ENCODE measurements at regions not wholly inside any gene's neighbourhood (a gene's known extent, or its start where the extent isn't known, plus 50 kb on each side); places are given as distances from the start of the nearest gene placed in this dataset.

- DNase-seq (ENCODE audit: low spot score): no peak
- in situ Hi-C loops (cut with MboI; ENCODE audit: low sequenced_read_pairs, unreplicated experiment): no loop called here
- no peak for TF ChIP-seq CTCF (IDR thresholded peaks at IDR 0.05; ENCODE audit: borderline replicate concordance, control extremely low read depth, extremely low read depth, insufficient read depth, missing control alignments)
These were observed 459.6 kb downstream of the NSUN3 start for GRCh38 chr3:94522488-94522887.

DNA sequence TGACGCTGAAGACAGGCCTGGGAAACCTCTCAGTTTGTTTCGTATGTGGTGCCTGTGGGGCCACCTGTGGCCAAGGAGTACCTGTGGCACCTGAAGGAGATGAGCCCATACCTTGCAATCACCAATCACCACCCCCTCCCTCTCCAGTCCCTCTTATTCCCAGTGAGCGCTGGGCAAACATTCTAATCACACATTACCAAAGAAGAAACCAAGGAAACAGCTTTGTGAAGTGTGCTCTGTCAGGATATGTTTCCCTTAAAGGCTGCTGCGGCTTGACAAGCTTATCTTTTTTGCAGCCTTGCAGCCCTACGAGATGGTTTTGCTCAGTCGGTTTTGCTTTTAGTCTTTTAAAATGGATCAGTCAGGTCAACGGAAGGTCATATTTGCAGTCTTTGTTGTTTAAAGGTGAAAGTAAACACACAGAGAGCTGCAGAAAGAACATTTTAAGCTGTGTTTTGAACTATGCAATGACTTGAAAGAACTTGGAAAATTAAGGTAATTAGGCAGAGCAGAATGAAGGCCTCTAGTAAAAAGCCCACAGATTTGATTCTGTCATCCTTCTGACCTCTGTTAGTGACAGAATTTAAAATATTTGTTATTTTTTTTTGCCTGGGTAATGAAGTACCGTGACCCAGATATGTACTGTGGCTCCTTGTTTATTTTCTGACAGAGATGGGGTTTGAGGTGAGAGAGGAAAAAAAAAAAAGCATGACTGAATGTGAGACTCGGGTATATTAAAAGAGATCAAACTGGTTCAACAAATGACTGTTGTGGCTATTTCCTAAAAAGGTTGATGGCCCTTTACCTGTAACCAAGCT lies 461.4 kb downstream of the NSUN3 start:
- TF ChIP-seq CTCF (IDR thresholded peaks at IDR 0.05; ENCODE audit: borderline replicate concordance, control extremely low read depth, extremely low read depth, insufficient read depth, missing control alignments): no peak
- DNase-seq (ENCODE audit: low spot score): no peak
- in situ Hi-C loops (cut with MboI; ENCODE audit: low sequenced_read_pairs, unreplicated experiment): no loop called here

DNA sequence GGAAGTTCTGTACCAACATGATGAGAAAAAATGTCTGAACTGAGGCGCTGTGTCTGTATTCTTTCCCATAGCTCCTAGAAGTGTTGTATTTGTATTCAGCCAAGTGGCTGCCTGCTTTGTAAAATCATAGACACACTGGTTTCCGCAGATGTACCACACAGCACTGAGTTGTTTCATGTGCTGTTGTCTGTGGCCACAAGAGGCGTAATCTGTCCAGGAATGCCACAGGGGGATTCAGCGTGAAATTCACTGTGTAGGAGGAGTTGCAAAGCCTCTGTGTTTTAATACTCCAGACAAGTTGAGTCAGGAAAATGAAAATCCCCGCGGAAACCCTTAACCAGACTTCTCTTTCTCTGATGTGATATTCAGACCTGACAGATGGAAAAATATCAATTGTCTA lies 462.2 kb downstream of the NSUN3 start:
- no peak for DNase-seq (ENCODE audit: low spot score)
- TF ChIP-seq CTCF (IDR thresholded peaks at IDR 0.05; ENCODE audit: borderline replicate concordance, control extremely low read depth, extremely low read depth, insufficient read depth, missing control alignments): no peak
- in situ Hi-C loops (cut with MboI; ENCODE audit: low sequenced_read_pairs, unreplicated experiment): no loop called here

DNA sequence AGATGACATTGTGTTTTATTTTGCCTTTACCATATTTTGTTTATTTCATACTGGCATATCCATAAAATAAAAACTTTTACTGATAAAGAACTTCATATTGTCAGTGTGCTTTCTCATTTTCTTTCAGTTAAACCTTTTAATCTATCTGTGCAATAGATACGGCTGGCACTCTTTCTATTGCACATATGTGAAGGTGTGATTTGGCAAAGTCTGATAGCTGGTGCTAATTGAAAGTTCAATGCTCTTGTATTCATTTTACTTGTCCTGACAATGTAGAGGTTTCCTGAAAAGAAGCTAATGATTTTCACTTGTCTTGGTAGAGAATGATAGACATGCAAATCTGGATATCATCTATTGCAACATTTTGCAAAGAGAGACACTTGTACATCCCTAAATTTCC lies 467.0 kb downstream of the NSUN3 start:
- DNase-seq (ENCODE audit: low spot score): no peak
- no peak for TF ChIP-seq CTCF (IDR thresholded peaks at IDR 0.05; ENCODE audit: borderline replicate concordance, control extremely low read depth, extremely low read depth, insufficient read depth, missing control alignments)
- in situ Hi-C loops (cut with MboI; ENCODE audit: low sequenced_read_pairs, unreplicated experiment): no loop called here

DNA sequence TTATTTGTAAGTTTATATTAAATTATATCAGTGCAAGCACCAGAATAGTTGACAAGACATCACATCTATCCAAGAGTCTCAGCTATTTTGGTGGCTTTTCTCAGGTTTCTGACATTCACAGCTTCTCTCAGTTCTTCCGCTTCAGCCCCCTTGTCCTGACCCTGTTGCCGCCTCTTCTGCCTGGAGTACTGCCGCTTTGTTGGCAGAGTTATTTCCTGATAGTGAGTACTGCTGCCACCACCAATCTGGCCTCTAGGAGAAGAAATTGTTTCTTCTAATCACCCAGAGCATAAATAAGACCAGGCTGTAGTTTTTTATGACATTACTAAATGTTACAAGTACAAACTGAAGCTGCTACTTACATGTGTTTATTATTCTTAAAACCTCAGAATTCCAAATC lies 470.1 kb downstream of the NSUN3 start:
- TF ChIP-seq CTCF (IDR thresholded peaks at IDR 0.05; ENCODE audit: borderline replicate concordance, control extremely low read depth, extremely low read depth, insufficient read depth, missing control alignments): no peak
- in situ Hi-C loops (cut with MboI; ENCODE audit: low sequenced_read_pairs, unreplicated experiment): no loop called here
- DNase-seq (ENCODE audit: low spot score): no peak

GRCh38 chr3:94539937-94540336 lies 477.1 kb downstream of the NSUN3 start:
- TF ChIP-seq CTCF (IDR thresholded peaks at IDR 0.05; ENCODE audit: borderline replicate concordance, control extremely low read depth, extremely low read depth, insufficient read depth, missing control alignments): no peak
- in situ Hi-C loops (cut with MboI; ENCODE audit: low sequenced_read_pairs, unreplicated experiment): no loop called here
- no peak for DNase-seq (ENCODE audit: low spot score)
